ENCODE measurements at regions not wholly inside any gene's neighbourhood (a gene's known extent, or its start where the extent isn't known, plus 50 kb on each side); places are given as distances from the start of the nearest gene placed in this dataset.

DNA sequence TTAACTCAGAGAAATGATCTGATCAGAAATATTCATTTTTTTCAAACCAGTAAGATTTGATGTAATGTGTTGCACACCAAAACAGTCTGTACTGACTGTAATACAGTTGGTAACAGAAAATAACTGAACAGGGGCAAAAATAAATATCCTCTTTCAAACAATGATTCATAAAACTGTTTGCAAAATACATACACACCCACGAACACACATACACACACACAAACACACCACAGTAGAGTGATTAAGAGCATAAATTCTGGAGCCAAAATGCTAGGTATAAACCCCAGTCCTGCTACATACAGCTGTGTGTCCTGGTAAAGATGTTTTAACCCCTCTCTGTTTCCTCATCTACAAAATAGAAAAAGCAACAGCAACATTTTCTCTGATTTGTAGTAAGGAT lies 376.6 kb downstream of the PDGFC start:
- no peak for DNase-seq (ENCODE audit: low read depth)

DNA sequence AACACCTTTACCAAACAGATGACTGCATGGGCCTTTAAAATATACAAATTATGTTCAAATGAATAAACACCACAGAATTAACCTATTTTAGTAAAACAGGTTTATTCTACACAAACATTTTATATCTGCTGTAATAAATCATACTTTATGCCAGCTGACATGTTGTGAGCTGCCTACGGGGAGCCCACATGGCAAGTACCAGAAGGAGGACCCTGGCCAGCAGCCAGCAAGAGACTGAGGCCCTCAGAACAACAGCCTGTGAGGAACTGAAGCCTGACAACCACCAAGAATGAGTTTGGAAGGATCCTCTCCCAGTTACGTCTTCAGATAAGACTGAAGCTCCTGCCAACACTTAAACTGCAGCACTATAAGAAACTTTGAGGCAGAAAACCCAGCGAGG lies 377.0 kb downstream of the PDGFC start:
- DNase-seq (ENCODE audit: low read depth): no peak

DNA sequence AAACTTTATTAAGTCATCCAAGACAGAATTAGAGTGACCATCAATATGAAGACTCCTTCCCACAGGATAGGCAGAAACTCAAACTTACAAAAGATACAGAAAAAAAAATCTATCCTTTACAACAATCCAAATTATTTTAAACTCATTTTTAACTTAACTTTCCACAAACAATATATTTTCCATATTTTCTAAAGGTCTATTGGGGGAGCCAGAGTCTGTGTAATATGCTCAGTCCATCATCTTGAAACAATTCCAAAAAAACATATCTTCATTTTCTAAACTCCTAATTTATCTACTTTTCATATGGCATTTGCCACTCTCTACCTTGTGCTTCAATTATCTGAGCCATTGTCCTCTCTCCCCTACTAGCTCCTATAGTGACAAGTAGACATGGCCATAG lies 378.1 kb downstream of the PDGFC start:
- no peak for DNase-seq (ENCODE audit: low read depth)

DNA sequence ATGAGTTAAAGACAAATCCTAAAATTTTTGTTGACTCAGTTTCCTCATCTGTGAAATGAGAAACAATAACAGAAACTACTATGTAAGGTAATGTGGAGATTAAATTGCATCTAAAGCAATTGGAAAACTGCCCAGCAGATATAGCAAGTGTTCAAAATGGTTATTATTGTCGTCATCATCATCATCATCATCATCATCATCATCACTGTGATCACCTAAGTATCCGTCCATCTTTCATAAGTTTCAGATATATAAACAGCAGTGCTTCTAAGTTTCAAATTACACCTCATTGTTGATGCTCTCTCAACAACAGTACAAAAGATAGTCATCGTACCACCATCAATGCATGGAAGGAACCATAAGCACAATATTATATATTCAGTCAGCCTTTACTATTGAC lies 379.9 kb downstream of the PDGFC start:
- DNase-seq (ENCODE audit: low read depth): no peak

DNA sequence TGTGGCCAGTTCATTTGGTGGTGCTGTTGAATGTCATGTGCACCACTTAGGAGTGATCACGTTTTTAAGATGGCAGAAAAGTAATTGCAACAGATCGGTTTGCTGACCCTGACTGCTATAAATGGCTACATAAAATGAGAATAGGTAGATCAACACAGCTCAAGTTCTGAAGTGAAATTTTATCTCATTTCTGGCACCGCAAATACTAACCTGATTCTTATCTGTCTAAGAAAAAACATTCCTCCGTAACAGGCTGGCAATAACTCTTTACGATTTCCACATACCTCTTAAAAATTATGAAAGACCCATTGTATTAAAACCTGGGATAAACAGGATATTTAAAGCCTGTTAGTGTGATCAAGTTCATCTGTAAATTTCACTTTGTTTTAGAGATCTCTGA lies 387.5 kb downstream of the PDGFC start:
- no peak for DNase-seq (ENCODE audit: low read depth)

DNA sequence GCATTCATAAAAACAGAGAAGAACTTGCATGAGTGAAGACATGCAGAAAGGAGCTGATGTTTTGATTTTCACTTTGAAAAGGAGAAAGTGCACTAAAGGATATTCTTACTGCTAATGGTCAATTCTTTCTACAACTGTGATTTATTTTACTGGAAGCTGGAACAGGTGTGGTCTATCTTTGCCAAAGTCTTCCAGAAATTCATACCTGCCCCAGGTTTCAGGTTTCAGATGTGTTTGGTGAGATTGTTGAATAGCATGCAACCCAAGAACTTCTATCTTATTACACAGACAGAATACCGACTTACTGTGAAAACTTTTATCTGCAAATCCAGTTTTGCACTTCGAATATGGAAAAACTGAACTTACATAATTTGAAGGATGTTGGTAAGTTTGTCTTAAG lies 388.3 kb downstream of the PDGFC start:
- no peak for DNase-seq (ENCODE audit: low read depth)

DNA sequence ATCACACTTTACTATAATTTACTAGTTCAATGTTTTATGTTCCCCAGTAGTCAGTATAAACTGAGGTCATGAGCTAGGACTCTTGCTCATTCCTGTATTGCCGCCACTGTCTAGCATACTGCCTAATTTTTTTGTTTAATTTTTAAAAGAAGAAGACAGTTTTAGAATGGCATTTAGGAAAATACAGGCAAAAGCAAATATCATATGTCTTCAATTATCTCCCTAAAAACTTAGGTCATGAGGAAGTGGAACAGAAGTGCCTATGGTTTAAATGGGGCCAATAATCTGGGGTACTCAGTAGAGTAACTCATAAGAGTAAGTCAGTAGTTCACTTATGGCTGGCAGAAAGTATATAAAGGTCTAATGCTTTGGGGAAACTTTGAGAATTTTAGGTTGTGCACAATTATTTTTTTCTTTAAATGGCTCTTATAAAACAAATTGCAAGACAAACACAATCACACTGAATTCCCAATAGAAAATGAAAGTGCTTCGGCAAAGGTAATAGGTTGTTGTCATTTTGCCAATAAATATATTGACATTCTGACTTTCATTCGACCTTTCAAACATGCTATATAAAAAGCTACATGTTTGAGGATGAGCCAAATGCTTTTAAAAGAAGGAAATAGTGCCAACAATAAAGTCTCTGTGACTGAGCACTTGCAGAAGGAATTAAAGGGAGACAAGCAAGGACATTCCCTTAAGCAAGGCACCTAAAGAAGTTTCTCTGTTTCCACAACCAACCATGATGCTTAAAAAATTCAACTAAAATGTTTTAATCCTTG lies 390.1 kb downstream of the PDGFC start:
- DNase-seq (ENCODE audit: low read depth): no peak

DNA sequence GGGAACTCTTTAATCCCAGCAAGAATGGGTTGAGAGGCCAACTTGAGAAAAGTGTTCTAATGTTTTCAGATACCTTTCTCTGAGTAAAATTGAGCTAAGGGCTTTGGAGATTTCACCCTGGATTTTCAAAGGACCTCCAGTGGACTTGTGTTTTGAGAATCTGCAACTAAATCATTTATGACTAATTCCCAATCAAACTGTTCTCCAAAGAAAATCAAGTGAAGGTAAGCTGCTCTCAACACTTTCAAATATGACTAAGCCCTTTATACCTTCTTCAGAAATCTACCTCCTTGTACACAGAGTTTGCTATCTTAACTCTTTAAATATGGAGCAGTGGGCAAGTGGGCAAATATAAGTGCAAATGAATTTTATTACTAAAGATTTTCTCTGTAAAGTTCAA lies 392.9 kb downstream of the PDGFC start:
- no peak for DNase-seq (ENCODE audit: low read depth)

DNA sequence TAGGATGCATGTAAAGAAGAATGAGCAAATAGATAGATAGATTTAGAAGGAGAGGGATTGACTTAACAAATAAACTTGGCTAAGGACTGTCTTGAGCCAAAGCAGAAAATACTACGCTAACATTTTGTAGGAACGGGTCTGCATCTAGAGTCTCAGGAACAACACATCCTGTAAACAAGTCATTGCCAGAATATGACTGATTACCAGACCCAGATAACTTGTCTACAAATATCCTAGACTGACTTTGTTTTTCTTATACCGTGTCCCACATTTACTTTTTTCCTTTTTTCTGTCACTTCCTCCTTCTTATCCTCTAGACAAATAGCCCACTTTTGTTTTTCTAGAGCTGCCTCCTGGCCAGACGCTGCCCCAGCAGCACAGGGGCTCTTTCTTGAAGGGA lies 393.6 kb downstream of the PDGFC start:
- DNase-seq (ENCODE audit: low read depth): no peak

DNA sequence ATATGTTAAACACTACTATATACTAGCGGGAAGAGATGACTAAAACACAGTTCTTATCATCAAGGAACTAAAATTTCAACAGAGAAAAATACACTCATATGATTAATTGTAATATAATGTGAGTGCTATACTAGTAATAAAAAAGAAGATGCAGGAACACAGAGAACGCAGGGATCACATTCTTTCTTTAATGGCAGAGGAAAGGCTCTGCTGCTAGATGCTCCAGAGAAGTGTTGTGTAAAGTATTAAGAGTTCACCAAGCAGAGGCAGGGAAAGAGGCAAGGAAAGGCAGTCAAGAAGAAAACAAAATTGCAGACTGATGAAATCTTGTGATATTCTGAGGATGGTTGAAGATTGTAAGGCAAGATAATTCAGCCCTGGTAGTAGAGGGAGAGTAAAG lies 394.7 kb downstream of the PDGFC start:
- DNase-seq (ENCODE audit: low read depth): no peak

DNA sequence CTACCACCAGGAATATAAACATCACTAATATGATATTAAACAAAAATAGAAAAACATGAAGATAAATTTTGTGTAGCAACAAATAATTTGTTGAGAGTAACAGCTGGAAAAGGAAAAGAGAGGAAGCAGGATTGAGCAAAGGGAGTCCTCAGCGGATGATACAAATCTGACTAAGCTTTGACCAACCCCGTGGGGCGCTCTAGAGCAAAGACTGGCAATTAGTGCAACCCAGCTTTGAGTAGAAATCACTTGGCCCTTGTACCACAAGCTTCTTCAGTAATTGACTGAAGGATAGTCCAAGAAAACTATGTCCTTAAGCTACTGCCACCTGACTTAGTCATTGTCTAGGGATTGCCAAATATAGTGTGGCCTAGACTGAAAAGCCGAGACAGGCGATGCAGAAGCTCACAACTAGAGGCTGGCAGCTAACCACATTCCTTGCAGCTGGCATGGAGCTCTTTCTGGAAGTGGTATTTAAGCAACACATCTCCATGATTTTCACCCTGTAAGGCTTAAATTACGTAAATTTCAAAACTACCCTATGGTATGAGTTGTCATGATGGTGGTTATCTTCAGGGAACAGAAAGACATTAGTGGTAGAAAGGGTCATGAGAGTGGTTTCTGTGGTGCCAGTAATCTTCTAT lies 396.0 kb downstream of the PDGFC start:
- DNase-seq (ENCODE audit: low read depth): no peak

DNA sequence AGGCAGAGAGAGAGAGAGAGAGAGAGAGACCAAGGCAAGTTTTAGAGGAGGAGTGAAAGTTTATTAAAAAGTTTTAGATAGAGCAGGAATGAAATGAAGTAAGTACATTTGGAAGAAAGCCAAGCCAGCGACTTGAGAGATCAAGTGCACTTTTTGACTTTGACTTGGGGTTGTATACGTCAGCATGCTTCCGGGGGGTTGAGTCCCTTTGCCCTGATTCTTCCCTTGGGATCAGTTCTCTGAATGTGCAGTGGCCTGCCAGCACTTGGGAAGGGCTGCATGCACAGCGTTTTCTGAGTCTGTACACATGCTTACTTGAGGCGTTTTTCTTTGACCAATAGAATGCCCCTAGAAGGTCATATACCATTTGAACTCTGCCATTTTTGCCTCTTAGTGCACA lies 400.5 kb downstream of the PDGFC start:
- no peak for DNase-seq (ENCODE audit: low read depth)

DNA sequence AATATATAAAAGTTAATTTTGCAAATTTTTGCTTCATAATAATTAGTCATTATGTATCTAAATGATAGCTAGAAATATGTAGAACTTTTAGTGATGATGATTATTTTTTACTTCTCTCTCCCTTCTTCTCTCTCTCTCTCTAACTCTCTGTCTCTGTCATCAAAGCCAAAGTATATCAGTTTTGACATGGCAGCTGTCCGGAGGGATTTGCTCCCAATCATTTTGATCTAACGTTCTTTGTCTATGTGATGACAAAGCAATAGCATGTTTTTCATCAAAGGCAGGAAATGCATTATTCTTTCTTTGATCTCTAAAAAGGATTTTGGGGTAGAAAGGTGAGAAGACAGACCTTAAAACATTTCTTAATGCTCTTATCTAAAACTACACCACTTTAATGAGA lies 402.1 kb downstream of the PDGFC start:
- no peak for DNase-seq (ENCODE audit: low read depth)

DNA sequence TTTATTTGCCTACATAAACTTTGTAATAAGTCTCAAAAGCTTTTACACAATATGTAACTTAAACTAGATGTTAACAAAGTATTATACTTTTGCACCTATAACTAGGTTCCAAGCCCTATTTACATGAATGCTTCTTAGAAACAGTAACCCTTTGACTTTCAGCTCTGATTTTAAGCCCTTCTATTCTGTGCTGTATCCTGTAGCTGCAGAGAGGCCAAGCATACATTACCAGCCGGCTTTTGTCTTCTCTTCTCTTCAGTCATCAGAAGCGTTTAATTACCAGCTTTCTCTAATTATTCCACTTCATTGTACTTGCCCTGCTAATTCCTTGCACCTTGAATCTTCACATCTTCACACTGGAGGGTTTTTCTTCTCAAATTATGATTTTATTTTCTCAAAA lies 403.1 kb downstream of the PDGFC start:
- DNase-seq (ENCODE audit: low read depth): no peak

DNA sequence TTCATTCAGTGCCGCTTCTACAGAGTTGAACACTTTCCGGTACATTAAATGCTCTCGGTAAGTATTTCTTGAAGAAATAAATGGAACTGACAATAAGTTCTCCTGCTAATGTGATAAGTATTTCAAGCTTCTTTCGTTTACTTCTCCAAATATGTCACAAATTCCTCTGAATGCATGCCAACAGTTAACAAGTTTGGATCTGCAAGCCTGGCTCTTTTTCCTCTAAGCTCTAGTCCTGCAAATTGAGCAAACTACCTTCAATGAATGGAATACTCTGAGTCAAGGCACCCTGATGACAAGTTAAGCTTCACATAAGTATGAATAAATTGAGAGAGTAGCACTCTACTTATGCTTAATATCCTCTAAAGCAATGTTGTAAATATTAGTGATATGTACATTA lies 403.6 kb downstream of the PDGFC start:
- no peak for DNase-seq (ENCODE audit: low read depth)

DNA sequence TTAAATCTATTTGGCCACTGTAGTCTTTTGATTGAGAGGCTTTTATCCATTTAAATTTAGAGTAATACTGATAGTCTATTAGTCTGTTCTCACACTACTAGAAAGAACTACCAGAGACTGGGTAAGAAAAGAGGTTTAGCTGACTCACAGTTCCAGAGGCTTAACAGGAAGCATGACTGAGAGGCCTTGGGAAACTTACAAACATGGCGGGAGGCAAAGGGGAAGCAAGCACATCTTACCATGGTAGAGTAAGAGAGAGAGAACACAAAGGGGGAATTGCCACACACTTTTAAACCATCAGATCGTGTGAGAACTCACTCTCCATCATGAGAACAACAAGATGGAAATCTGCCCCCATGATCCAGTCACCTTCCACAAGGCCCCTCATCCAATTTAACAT lies 410.9 kb downstream of the PDGFC start:
- DNase-seq (ENCODE audit: low read depth): no peak

DNA sequence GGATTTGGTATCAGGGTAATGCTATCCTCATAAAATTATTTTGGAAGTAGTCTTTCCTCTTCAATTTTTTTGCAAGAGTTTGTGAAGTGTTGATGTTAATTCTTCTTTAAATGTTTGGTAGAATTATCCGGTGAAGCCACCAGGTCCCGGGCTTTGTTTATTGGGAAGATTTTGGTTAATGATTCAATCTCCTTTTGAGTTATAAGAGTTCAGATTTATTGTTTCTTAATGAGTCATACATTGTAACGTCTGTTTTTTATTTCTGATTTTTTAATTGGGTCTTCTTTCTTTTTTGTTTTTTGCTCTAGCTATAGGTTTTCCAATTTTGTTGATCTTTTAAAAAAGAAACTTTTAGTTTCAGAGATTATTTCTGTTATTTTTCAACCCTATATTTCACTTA lies 412.3 kb downstream of the PDGFC start:
- no peak for DNase-seq (ENCODE audit: low read depth)

DNA sequence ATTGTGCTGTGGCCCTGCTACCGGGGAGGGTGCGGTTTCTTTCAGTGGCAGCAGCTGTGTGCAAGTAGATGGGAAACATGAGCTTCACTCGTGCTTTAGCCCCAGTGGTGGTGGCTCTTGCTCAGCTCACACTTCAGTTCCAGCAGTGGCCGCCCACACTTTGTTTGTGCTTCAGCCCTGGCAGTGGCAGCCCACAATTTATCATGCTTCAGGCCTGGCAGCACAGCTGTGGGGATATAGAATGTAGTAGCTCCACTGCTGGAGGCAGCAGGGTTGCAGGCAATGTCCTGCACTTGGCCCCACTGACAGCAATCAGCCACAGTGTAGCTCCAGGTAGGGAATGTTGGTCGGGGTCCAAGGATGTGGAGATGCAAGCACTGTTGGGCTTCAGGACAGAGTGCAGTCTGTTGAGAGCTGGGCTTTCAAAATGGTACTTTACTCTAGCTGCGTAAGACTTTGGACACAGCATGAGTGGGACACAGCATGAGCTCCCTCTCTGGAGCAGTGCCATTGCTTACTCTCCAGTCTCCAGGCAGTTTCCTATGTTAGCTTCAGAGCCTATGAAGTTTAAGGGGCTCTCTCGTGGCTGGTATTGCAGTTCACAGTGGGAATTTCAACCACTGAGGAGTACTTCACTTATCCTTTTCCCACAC lies 413.1 kb downstream of the PDGFC start:
- DNase-seq (ENCODE audit: low read depth): no peak

DNA sequence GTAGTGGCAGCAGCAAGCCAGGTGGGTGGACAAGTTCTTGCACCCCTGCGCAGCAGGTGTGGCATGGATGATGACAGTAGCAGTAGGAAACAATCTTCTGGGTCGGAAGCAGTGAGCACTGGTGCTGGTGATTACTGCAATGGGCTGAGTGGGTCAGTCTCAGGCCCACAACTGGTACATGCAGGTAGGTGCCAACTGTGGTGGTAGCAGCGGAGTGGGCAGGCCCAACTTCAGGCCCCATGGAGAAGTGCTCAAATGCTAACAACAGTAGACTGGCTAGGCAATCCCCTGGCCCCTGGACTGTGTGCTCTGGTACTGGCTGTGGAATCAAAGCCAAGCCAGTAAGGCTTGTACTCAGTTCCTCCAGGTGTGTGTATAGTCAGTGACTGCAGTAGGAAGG lies 413.7 kb downstream of the PDGFC start:
- no peak for DNase-seq (ENCODE audit: low read depth)

DNA sequence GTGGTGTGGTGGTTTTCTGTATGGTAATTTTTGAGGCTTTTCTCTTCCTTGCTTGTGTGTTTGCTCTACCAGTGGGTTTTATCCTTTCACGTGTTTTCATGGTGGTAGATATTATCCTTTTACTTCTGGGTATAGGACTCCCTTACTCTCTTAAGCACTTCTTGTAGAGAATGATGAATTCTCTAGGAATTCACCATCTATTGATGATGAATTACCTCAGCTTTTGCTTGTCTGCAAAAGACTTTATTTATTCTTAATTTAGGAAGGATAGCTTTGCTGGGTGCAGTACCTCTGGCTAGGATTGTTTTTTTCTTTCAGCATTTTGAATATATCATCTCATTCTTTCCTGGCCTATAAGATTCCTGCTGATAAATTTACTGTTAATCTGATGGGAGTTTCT lies 415.3 kb downstream of the PDGFC start:
- no peak for DNase-seq (ENCODE audit: low read depth)

DNA sequence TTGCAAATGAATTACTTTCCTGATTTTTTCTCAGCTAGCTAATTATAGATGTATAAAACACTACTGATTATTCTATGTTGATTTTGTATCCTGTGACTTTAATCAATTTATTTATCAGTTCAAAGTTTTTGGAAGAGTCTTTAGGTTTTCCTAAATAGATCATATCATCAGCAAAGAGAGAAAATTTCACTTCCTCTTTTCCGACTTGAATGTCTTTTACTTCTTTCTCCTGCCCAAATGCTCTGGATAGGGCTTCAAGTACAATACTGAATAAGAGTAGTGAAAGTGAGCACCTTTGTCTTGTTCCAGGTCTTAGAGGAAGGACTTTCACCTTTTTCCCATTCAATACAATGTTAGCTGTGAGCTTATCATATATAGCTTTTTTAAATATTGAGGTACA lies 417.9 kb downstream of the PDGFC start:
- no peak for DNase-seq (ENCODE audit: low read depth)

DNA sequence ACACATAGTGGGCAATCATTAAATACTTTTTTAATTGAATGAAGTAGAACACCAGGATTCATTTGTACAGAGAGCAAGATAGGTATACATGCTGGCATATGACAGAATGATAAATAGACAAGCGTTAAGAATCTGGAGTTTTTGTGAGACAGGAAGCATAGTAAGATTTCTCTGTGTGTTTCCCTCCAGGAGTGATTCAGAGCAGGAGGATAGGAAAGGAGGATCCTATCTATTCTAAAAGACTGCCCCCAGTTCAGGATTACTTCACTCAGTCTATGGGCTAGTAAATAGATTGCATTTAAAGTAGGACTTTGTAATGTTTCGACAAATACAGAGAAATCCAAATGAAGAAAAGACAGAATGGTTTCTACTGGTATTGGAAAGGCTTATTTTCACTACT lies 423.7 kb downstream of the PDGFC start:
- DNase-seq (ENCODE audit: low read depth): no peak

DNA sequence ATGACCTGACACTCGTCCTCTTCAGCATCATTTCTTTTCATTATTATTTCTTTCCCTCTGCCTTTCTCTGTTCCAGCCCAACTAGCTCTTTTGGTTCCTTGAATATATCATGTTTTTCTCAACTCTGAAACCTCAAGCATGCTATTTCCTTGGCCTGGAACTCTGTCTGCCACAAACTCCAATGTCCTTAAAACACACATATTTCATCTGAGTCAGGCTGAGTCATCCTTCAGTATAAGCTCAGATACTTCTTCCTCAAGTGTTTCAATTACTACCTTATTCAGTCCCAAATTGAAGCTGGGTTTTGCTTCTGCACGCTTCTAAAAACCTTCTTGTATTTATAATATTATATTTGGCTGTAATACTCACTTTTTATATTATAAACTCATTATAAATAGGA lies 424.2 kb downstream of the PDGFC start:
- peak; percentile 80 for DNase-seq (ENCODE audit: low read depth)

All from HS-27A (cell line).